ENCODE measurements at regions not wholly inside any gene's neighbourhood (a gene's known extent, or its start where the extent isn't known, plus 50 kb on each side); places are given as distances from the start of the nearest gene placed in this dataset.
"Not testable (repeated sequence)": the region's sequence is repeated elsewhere in the genome, so short reads cannot be mapped to it uniquely, and the experiment has no call there.

DNA sequence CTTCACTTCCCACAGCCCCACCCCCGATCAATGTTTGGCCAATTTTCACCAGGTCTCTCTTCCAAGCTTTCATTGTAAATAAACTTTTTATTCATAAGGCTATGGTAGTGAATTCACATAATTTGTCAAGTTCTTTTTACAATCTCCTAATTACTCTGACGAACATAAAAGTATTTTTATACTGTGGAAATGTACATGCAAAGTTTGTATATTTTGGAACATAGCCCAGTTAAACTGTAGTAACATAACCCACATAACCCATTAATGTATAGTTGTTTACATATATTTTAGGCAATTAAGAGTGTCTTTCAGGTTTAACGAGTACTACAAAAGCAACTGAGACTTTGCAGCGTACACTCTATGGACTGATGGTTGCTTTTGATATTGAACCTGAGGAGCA, 228.3 kb upstream of the ERBB4 start:
- no peak for DNase-seq

DNA sequence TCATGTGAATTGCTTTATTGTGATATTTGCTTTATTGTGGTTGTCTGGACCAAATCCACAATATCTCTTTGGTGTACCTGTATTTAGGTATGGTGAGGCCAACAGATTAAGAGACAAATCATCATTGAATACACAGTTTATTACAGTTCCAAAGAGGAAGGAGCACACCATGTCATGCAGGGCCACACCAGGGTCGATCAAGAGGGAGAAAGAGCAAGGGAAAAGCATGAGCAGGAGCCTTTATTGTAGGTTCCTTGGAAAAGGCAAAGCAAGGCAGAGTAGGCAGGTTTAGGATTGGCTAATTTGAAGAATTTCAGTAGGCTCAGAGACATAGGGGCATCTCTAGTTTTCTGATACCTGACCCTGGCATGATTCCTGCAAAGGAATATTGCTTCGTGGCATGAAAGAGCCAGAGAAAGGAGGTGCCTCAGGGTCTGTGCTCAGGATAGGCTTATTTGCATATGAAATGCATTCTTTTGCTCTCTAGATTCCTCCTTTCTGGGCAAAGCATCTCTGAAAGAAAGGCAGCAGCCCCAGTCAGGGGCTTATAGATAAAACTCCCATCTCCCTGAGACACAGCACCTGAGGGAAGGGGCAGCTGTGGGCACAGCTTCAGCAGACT, 214.2 kb upstream of the ERBB4 start:
- DNase-seq: no peak

DNA sequence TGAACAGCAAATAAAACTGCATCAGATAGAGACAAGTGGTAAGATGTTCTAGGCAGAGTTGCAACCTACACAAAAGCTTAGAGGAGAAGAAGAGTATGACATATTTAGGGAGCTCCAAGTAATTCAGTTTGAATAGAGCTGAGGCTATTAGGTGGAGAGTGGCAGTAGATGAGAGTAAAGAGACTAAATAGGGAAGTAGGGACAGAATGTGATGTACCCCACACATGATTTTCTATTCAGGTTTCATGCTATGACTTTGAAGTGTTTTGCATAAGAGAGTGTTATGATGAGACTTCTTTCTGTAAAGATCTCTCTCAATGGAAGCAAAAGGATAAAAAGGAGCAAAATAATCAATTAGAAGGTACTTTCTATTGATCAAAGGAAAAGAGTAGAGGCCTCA, 206.8 kb upstream of the ERBB4 start:
- no peak for DNase-seq

DNA sequence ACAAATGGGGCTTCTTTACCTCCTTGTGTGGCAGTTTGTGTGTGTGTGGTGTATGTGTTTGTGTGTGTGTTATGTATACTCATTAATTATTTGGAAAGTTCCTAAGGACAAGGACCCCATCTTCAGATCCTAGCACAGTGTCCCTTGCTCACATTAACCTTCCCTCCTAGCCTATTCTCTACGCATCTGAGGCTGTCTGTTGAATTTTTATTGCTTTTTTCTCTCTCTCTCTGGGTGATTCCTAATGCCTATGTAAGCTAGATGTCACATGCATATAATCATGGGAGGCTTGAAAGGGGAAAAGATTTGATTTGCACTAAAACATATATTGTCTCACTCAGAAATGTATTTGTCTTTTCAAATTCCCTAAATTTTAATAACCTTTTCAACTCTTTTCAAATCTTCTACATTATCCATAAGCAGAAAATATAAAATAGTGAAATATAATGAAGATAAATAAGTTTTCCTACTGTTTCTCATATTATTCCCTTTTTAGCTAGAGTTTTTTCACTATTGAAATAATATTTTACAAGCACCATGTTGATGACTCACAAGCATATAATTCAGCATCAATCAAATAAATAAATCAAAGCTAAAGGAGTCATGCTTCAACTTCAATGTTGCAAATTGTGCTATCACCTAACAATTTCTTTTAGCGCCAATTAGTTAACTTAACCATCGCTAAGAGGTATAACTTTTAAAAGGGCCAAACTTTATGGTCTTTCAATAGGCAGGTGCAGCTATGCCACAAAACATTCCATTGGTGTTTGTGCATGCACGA, 199.0 kb upstream of the ERBB4 start:
- DNase-seq: no peak

DNA sequence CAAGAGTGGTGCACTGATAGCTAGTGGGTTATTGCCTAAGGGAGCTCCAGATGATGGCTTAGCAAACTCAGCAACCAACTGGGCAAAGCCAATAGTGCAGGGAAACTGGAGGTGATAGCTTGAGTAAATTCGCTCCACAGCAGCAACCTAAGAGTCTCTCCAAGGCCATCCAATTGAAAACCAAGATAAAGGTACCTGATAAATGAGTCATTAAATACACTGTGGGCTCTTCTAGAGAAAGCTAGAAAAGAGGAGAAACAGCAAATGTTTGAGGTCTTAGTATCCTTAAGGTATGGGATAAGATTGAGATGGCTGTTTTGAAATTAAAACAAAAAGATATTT, 197.8 kb upstream of the ERBB4 start:
- DNase-seq: no peak

DNA sequence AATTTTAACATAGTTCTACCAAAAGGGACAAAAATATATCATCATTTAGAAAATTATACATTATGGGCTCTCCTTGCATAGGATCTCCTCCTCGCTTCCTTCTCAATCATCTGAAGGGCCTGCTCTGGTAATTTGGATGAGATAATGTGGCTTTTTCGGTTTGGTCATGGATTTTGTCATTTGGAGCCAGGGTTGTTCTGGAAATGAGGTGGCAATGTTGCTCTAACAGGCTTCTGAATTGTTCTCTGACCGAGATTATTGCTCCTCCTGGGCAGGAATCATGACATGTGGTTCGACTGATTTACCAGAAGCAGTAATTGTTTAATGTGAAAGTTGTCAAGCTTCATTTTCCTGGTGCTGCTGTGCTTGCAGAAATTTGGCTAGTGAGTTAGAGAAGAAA, 194.7 kb upstream of the ERBB4 start:
- no peak for DNase-seq

DNA sequence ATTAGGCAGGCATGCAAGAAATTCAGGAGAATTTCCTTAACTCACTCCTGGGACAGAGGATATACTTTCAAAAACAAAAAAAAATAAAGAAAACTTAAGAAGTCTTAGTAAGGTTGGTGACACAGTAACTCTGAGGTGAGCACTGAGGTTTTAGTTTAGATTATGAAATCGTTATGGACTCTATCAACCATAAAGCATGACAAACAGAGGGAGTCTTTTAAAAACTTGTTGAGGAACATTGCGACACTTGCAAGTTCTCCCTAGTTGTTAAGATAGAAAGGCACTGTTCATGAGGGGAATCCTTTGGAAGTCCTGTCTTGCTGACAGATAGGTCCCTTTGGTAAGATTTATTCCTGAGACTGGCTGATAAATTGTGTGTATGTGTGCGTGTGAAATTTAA, 194.3 kb upstream of the ERBB4 start:
- DNase-seq: no peak

DNA sequence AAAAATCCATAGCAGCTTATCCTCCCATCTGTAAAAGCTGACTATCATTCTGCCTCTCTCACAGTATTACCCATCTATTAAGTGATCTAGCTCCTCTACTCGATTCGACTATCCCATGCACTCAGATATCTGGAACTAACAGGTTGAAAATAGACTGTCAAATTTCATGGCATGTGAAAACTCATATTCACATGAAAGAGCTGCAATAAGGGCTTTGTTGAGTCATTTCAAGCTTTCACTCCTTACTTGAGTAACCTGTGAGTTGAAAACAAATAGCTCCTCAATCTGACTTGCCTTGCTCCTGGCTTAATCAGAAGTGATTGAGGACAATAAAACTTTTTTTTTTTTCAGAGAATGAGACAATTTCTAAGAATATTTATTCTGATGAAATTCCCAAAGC, 192.4 kb upstream of the ERBB4 start:
- no peak for DNase-seq

DNA sequence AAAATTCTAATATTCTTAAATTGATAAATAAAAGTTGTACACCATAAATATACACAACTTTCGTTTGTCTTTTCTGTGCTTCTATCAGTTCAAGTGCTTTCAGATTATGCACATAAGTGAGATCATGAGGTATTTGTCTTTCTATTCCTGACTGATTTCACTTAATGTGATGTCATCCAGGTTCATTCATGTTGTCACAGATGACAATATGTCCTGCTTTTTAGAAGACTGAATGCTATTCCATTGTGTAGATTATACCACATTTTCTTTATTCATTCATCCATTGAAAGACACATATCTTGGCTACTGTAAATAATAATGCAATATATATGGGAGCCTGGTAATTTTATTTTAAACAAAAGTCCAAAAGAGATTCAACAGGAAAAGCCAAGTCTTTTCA, 190.1 kb upstream of the ERBB4 start:
- DNase-seq: no peak

DNA sequence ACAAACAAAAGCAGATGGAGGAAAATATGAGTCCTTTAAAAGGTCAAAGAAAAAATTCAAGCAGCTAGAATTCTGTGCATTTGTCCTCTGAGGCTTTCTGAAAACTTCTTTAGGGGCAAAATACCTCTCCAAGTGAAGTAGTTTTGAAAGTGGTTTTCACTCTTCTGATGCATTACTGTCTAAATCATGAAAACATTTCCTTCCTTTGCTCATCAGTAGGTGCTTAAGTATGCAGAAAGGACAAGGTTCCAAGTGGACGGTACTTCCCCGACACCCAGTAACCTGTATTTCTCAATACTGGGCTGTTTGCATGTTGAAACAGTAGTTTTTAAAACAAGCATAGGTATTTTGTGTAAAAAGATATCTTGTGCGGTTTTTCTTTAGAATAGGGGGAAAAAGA, 189.1 kb upstream of the ERBB4 start:
- DNase-seq: no peak

DNA sequence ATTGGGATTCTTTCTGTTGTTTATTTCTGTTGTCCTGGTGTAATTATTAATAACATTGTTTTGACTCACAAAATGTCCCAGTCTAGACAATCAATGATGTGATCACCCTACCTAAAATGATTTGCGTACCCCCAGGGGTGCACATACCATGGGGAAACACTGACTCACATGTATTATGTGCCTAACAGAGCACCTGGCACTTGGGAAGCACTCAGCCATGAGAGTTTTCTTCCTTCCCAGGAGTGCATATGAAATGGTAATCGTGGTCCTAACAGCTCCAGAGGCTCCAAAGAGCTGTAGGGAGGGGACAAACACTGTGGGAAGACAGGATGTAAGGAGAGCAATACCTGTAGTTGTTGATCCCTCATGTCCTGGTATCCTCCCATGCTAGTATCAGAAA, 187.8 kb upstream of the ERBB4 start:
- DNase-seq: no peak

DNA sequence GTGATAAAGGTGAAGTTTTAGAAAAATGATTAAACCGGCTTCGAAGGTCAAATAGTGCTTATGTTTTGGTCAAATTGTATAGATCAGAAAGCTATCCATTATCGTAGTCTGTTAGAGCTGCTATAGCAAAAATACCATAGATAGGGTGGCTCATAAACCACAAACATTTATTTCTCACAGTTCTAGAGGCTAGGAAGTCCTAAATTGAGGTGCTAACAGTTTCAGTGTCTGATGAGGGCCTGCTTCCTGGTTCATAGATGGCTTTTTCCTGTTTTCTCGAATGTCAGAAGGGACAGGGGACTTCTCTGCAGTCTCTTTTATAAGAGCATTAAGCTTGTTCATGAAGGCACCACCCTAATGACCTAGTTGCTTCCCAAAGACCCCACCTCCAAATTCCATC, 186.6 kb upstream of the ERBB4 start:
- no peak for DNase-seq

DNA sequence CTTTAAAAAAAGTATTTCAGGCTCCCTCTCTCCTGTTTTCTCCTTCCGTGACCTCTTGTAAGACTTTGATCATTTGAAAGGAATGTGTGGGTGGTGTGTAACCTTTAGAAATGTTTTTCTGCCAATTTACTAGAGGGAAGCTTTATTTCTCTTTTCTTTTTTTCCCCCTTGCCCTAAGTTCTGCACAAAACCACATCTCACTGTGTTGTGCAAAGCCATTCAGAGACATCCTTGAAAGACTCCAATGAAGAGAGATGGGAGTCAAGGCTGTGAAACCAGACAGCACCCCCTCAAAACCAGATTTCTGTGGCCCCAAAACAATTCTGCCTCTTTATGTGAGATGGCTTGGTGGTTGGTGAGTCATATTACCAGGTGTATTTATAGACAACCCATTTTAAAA, 184.6 kb upstream of the ERBB4 start:
- DNase-seq: no peak

DNA sequence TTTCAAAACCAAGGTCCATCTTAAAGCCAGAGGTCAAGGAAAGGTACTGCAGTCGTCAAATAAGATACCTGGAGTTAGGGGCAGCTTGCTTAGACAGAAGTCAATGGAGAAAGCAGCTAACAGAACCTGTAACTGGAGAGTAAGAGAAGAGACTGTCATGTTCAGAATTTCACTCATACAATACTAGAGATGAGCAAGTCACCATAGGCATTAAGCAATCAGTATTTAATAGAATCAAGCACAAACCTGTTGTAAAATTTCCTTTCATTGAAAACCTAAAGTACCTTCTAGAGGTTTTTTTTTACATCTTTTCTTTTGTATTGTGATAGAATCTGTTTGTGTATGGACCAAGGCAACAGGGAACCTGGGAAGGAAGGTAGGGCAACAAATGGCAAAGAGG, 183.4 kb upstream of the ERBB4 start:
- DNase-seq: no peak

DNA sequence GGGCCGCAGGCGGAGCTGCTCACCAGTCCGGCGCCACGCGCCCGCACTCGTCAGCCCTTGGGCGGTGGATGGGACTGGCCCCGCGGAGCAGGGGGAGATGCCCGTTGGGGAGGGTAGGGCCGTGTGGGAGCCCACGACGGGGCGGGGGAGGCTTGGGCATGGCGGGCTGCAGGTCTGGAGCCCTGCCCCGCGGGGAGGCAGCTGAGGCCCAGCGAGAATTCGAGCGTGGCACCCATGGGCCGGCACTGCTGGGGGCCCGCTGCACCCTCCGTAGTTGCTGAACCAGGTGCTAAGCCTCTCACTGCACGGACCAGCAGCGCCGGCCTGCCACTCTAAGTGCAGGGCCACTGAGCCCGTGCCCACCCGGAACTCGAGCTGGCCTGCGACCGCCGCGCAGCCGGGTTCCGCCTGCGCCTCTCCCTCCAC, 182.4 kb upstream of the ERBB4 start:
- DNase-seq: no peak

DNA sequence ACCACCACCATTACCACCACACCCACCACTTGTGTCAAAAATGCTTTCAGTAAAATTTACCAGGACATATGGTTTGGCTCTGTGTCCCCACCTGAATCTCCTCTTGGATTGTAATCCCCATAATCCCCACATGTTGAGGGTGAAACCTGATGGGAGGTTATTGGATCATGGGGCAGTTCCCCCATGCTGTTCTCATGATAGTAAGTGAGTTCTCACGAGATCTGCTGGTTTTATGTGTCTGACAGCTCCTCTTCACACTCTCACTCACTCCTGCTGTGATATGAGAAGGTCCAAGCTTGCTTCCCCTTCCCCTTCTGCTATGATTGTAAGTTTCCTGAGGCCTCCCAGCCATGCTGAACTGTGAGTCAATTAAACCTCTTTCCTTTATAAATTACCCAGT, 176.8 kb upstream of the ERBB4 start:
- DNase-seq: not testable (repeated sequence)

DNA sequence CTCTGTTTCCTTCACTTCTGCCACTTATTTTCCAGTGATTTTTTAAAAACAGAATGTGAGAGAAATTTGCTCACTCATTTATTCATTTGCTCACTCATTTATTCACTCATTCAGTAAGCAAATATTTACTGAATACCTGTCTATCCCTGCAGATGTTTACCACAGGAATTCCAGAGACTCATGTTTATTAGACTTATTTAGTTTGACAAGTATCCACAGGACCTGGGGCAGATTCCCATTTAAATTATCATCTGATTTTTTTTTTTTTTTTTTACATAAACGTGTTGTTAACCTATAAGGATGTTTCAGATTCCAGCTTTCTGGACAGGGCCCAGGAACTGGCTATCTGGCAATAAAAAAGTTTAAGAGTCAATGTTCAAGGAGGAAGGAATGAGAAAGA, 175.1 kb upstream of the ERBB4 start:
- DNase-seq: no peak

DNA sequence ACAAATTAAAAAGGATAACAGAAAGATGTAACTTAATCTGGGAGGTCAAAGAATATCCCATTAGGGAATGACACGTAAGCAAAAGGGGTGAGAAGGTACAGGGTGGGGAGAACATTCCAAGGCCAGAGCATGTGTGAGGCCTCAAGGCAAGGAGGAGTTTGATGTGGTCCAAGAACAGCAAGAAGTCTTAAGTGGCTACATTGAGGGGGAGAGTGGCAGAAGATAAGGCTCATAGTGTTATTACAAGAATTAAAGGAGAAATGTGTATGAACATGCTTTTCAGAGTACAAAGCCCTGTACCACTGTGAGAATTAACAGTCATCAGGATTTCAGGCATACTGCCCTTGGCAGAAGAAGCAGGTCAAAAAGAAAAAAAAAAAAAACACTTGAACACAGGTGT, 174.4 kb upstream of the ERBB4 start:
- DNase-seq: no peak

DNA sequence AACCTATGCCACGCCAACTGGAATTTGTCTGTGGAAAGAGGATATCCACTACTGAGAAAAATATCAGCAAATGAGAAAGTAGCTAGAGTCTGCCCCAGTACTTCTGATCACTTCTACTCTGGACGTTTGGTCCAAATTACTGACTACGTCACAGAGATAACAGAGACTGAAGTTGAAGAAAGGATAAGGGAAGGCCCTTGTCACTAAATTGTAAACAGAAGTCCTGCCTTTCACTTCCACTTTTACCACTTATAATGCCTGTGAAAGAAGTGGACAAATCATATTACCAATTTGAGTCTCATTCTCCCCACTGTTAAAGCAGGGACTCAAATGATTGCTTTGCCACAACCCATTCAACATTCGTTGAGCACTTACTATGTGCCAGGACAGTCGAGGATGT, 173.9 kb upstream of the ERBB4 start:
- no peak for DNase-seq

DNA sequence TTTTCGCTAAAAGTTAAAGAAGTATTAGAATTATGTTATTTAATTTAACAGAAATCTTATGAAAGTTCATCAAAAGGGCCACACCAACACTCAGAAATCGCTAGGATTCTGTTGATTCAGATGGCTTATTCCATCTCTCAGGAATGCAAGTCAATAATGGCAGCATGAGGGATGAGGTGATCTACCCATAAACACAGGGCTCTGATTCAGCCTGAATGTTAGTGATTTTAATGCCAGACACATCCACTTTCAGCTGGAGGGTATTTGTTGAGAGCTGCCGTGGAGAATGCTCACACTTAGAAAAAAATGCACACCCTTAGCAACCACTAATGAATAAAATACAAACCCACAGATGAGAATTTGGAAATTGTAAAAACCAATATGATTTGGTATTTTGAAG, 173.3 kb upstream of the ERBB4 start:
- no peak for DNase-seq

DNA sequence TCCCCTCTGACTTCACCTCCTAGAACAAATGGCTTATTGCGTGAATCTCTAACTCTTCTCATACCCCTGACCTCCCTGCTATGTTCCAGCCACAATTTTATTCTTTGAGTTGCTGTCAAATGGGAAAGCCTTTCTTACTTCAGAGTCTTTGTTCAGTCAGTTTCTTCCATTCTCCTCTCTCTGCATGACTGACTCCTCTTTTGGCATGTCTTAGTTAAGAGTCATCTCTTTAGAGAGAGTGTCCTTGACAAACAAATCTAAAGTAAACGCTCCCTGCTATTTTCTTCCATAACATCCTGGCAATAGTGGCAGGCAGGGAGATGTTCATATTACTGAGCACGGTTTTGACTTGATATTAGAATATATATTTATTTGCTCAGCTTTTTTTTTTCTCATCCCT, 170.7 kb upstream of the ERBB4 start:
- no peak for DNase-seq

DNA sequence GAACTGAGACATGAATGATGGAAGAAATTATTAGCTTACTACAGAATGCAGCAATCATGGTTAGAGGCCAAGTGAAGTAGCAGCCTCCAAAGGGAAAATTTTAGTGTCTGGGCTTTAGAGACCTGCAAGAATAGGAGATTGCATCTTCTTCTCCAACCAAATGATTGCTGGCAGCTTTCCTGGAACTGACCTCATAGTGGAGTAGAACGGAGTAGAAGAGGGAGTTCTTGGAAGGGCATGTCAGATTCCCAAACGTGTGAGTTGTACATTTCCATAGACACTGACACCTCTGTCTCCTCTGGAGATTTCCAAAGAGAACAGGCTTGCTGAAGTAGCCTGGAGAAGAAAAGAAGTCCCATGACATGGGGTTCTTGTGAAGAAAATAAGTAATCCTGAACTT, 169.8 kb upstream of the ERBB4 start:
- DNase-seq: no peak

DNA sequence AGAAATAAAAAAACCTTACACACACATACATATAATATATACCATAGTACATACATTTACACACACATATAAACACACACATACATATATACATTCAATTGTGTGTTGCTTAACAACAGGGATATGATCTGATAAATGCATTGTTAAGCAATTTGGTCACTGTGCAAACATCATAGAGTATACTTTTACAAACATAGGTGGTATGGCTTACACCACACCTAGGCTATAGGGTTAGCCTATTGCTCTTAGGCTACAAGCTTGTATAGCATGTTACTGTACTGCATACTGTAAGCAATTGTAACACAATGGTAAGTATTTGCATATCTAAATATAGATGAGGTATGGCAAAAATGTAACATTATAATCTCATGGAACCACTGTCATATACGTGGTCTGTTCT, 156.8 kb upstream of the ERBB4 start:
- DNase-seq: no peak

DNA sequence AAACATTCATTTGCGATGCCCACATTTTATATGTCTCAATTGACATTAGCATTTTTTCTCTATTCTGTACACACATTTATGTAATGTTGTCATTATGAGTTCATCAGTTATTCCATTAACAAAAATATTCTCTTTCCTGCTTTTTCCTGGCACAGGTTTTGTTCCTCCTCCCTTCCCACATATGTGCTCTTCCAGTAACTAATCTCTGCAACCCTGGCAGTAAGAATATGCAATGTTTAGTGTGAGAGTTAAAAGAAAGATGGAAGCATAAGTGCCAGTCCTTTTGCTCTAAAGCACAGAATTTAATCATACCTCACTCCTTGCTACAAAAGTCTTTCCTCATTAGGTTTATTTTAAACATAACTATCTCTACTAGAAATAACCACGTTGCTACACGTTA, 155.8 kb upstream of the ERBB4 start:
- DNase-seq: no peak

DNA sequence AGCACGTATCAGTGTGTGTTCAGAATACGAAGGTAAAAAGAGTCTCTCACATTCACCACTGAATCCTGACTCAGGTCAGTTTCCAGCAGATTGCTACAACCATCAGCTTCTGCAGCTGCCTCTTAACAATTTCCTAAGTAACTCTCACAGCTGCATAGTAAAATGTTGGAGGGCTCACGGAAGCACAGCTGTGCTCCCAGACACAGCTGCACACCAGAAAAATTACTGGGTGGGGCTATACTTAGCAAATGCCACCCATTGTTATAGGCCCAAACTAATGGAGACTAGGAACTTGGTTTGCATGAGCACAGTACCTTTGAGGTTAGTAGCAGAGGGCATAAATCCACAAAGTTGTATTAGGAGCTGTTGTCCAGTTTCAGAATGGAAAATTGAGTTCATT, 153.9 kb upstream of the ERBB4 start:
- DNase-seq: no peak

All from hematopoietic multipotent progenitor cell treated with erythropoietin and hydrocortisone succinate and interleukin-3 and kit ligand, for 8 days (in vitro differentiated cells).